Uterus (tissue), 3 donors: ENCODE measurements at regions not wholly inside any gene's neighbourhood (a gene's known extent, or its start where the extent isn't known, plus 50 kb on each side); places are given as distances from the start of the nearest gene placed in this dataset.
A peak's percentile ranks its signal among the peaks of the same experiment; 100 is the strongest.

ENCODE experiments used
- DNase-seq, 2 donors: peaks; one replicate each; pipeline ENCODE4 v3.0.0-alpha.2; 2019 to 2020
- H3K27ac ChIP-seq, 2 donors: fragments of 200-600 bp; sonication (generic); 1 replicate in 1 of 2; 2 replicates in 1 of 2; pipeline ENCODE4 v1.5.1; 2016 to 2018
- H3K27me3 ChIP-seq, 2 donors: fragments of 200-600 bp; sonication (generic); one replicate each; pipeline ENCODE4 v1.5.1; 2018 to 2019; ENCODE audit warnings: control low read depth in 1 of 2
- H3K36me3 ChIP-seq, 2 donors: fragments of 200-600 bp; sonication (generic); one replicate each; pipeline ENCODE4 v1.5.1; 2019; ENCODE audit warnings: control low read depth in 1 of 2
- H3K4me1 ChIP-seq, 2 donors: fragments of 200-600 bp; sonication (generic); one replicate each; pipeline ENCODE4 v1.5.1; 2018 to 2019; ENCODE audit warnings: control low read depth in 1 of 2
- H3K4me3 ChIP-seq, 2 donors: fragments of 200-600 bp; sonication (generic); 1 replicate in 1 of 2; 2 replicates in 1 of 2; pipeline ENCODE4 v1.5.1; 2018 to 2019; ENCODE audit warnings: mild to moderate bottlenecking in 1 of 2
- H3K9me3 ChIP-seq, 2 donors: fragments of 200-600 bp; sonication (generic); one replicate each; pipeline ENCODE4 v1.5.1; 2019; ENCODE audit warnings: control low read depth in 1 of 2
- POLR2A ChIP-seq, 2 donors: fragments of 450-650 bp; IDR thresholded peaks; one replicate each; pipeline ENCODE4 v1.6.1; 2016; ENCODE audit warnings: antibody characterized with exemption in 2 of 2, mild to moderate bottlenecking in 1 of 2, moderate library complexity in 1 of 2
- intact Hi-C: fragments of 100-400 bp; cut with DNase I; formaldehyde crosslinking; loops from one replicate; pipeline ENCODE4 v1.15.1; 2023; ENCODE audit warnings: low total_unique reads
- TF ChIP-seq, protein P1 (sequence below), 4 experiments: fragments of 200-600 bp in 2 of 4; fragments of 450-650 bp in 2 of 4; sonication (generic) in 2 of 4; IDR thresholded peaks; one replicate each; pipeline ENCODE4 v1.5.1; 2016 to 2019; ENCODE audit warnings: antibody characterized with exemption in 4 of 4, mild to moderate bottlenecking in 2 of 4, moderate library complexity in 1 of 4
- donor health status: DM: yes; HTN: yes; CAD: no.

DNA sequence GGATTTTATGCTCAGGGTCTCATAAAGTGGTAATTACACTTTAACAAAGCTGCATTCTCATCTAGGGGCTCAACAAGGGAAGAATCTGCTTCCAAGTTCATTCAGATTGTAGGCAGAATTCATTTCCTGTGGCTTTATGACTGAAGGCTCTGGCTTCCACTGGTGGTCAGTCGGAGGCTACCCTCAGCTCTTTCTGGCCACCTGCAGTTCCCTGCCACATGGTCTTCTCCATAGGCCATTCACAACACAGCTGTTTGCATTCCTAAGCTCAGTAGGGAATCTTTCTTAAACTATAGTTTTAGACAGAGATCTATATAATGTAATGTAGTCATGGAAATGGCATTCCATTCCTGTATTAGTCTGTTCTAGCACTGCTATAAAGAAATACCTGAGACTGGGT is 973.0 kb upstream of the SLIT2 start:
- intact Hi-C loops = no loop called here
- no peak for DNase-seq
- TF ChIP-seq, protein P1, sequence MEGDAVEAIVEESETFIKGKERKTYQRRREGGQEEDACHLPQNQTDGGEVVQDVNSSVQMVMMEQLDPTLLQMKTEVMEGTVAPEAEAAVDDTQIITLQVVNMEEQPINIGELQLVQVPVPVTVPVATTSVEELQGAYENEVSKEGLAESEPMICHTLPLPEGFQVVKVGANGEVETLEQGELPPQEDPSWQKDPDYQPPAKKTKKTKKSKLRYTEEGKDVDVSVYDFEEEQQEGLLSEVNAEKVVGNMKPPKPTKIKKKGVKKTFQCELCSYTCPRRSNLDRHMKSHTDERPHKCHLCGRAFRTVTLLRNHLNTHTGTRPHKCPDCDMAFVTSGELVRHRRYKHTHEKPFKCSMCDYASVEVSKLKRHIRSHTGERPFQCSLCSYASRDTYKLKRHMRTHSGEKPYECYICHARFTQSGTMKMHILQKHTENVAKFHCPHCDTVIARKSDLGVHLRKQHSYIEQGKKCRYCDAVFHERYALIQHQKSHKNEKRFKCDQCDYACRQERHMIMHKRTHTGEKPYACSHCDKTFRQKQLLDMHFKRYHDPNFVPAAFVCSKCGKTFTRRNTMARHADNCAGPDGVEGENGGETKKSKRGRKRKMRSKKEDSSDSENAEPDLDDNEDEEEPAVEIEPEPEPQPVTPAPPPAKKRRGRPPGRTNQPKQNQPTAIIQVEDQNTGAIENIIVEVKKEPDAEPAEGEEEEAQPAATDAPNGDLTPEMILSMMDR (IDR thresholded peaks at IDR 0.05) = no peak
- no peak for TF ChIP-seq POLR2A (IDR thresholded peaks at IDR 0.05)

GRCh38 chr4:19266566-19266965 is 985.1 kb upstream of the SLIT2 start:
- TF ChIP-seq, protein P1 (IDR thresholded peaks at IDR 0.05) = no peak
- TF ChIP-seq POLR2A (IDR thresholded peaks at IDR 0.05) = no peak

More for the DNA sequence above, 973.0 kb upstream of the SLIT2 start:
- Histone ChIP-seq H3K4me1 (no peaks in the 10 kb centered on the region), H3K9me3 (no peaks in the 10 kb centered on the region), H3K27me3 (no peaks in the 10 kb centered on the region), H3K36me3 (no peaks in the 10 kb centered on the region), H3K4me3 (no peak overlapping the region), H3K27ac (no peak overlapping the region)

GRCh38 chr4:19262467-19262866 is 989.2 kb upstream of the SLIT2 start:
- H3K27me3 ChIP-seq = no peaks in the 10 kb centered on the region
- DNase-seq = no peak
- H3K9me3 ChIP-seq = no peaks in the 10 kb centered on the region
- no peaks in the 10 kb centered on the region for H3K4me1 ChIP-seq
- intact Hi-C loops = no loop called here
- TF ChIP-seq POLR2A (IDR thresholded peaks at IDR 0.05) = no peak
- TF ChIP-seq, protein P1 (IDR thresholded peaks at IDR 0.05) = no peak
- no peak overlapping the region for H3K27ac ChIP-seq
- peak overlapping the region in 1 of 2 donors; percentile 6 for H3K4me3 ChIP-seq
- H3K36me3 ChIP-seq = no peaks in the 10 kb centered on the region

More at GRCh38 chr4:19266566-19266965, 985.1 kb upstream of the SLIT2 start:
- intact Hi-C loops = no loop called here
- H3K27me3 ChIP-seq = no peaks in the 10 kb centered on the region
- DNase-seq = no peak
- no peaks in the 10 kb centered on the region for H3K36me3 ChIP-seq
- H3K9me3 ChIP-seq = no peaks in the 10 kb centered on the region
- no peaks in the 10 kb centered on the region for H3K4me1 ChIP-seq
- no peak overlapping the region for H3K27ac ChIP-seq
- H3K4me3 ChIP-seq = no peak overlapping the region

DNA sequence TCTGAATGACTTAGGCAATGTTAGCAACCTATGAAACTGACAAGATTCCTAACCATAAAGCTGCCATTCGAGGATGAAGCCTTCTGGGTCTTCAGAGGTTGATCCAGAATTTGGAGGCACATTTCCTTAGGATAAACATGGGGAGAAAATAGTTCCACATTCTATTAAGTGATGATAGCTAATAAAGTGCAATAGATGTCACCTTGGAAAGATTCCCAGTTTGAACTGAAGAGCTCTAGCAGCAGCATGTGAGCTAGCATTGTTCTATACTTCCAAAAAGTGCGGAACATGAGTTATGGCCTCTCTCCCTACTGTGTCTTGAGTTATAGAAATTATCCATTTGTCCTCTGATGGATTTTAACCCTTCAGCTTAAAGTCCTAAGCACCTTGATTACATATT is 991.4 kb upstream of the SLIT2 start:
- DNase-seq = no peak
- H3K9me3 ChIP-seq = no peaks in the 10 kb centered on the region
- no peak overlapping the region for H3K27ac ChIP-seq
- no peaks in the 10 kb centered on the region for H3K36me3 ChIP-seq
- H3K4me1 ChIP-seq = no peaks in the 10 kb centered on the region
- no peak overlapping the region for H3K4me3 ChIP-seq
- intact Hi-C loops = no loop called here
- TF ChIP-seq POLR2A (IDR thresholded peaks at IDR 0.05) = no peak
- TF ChIP-seq, protein P1 (IDR thresholded peaks at IDR 0.05) = no peak
- H3K27me3 ChIP-seq = no peaks in the 10 kb centered on the region

GRCh38 chr4:19259920-19260319 is 991.8 kb upstream of the SLIT2 start:
- H3K27me3 ChIP-seq = no peaks in the 10 kb centered on the region
- no peaks in the 10 kb centered on the region for H3K4me1 ChIP-seq
- TF ChIP-seq POLR2A (IDR thresholded peaks at IDR 0.05) = no peak
- TF ChIP-seq, protein P1 (IDR thresholded peaks at IDR 0.05) = no peak
- H3K27ac ChIP-seq = no peak overlapping the region
- H3K36me3 ChIP-seq = no peaks in the 10 kb centered on the region
- DNase-seq = no peak
- no peak overlapping the region for H3K4me3 ChIP-seq
- H3K9me3 ChIP-seq = no peaks in the 10 kb centered on the region
- intact Hi-C loops = no loop called here
